Transverse colon (tissue), 4 donors: ENCODE measurements at regions not wholly inside any gene's neighbourhood (a gene's known extent, or its start where the extent isn't known, plus 50 kb on each side); places are given as distances from the start of the nearest gene placed in this dataset.

ENCODE experiments used
- DNase-seq: peaks from one replicate; pipeline ENCODE4 v3.0.0-alpha.2; 2019
- H3K27ac ChIP-seq, 4 donors: fragments of 200-600 bp; sonication (generic); 2 replicates each; pipeline ENCODE4 v1.5.1; 2016 to 2018; ENCODE audit warnings: inconsistent platforms in 4 of 4
- H3K27me3 ChIP-seq: fragments of 200-600 bp; sonication (generic); 2 replicates; pipeline ENCODE4 v1.5.1; 2017; ENCODE audit warnings: inconsistent platforms
- H3K36me3 ChIP-seq, 4 donors: fragments of 200-600 bp; sonication (generic); 2 replicates each; pipeline ENCODE4 v1.5.1; 2017 to 2019; ENCODE audit warnings: inconsistent platforms in 4 of 4
- H3K4me1 ChIP-seq, 4 donors: fragments of 200-600 bp; sonication (generic); 2 replicates each; pipeline ENCODE4 v1.5.1; 2017 to 2020; ENCODE audit warnings: inconsistent platforms in 4 of 4
- H3K4me3 ChIP-seq, 4 donors: fragments of 200-600 bp; sonication (generic); 1 replicate in 1 of 4; 2 replicates in 3 of 4; pipeline versions ENCODE4 v1.5.1 to v1.6.1; 2017 to 2019; ENCODE audit warnings: inconsistent platforms in 4 of 4
- H3K9me3 ChIP-seq, 2 donors: fragments of 200-600 bp; sonication (generic); 2 replicates each; pipeline ENCODE4 v1.5.1; 2017 to 2019; ENCODE audit warnings: inconsistent platforms in 2 of 2
- EP300 ChIP-seq: sonication (generic); formaldehyde crosslinking; IDR thresholded peaks from one replicate; pipeline ENCODE4 v1.6.1; 2017; ENCODE audit warnings: antibody characterized with exemption, low read depth
- POLR2A ChIP-seq: fragments of 450-650 bp; IDR thresholded peaks from one replicate; pipeline ENCODE4 v1.6.1; 2016; ENCODE audit warnings: antibody characterized with exemption, mild to moderate bottlenecking, moderate library complexity
- POLR2AphosphoS5 ChIP-seq, 3 donors: sonication (generic); formaldehyde crosslinking; IDR thresholded peaks; one replicate each; pipeline ENCODE4 v1.6.1; 2016; ENCODE audit warnings: antibody characterized with exemption in 3 of 3
- WGBS, 2 donors: methylation state at CpG; one replicate each; pipeline ENCODE4 v1.1.5; 2018; ENCODE audit warnings: low coverage in 1 of 2; 5-methylcytosine and 5-hydroxymethylcytosine counted together
- in situ Hi-C, 4 donors: fragments of 200-750 bp; cut with MboI; loops; one replicate each; pipeline versions ENCODE4 v1.15.0 to v1.15.1; 2017; ENCODE audit warnings: low sequenced_read_pairs in 3 of 4, low pct_ligation_motif_present in 1 of 4, low pct_unique_long_range_greater_than_20kb in 1 of 4
- intact Hi-C: fragments of 100-400 bp; cut with DNase I; formaldehyde crosslinking; loops from one replicate; pipeline ENCODE4 v1.15.1; 2023; ENCODE audit warnings: low total_unique reads
- TF ChIP-seq, protein P1 (sequence below), 5 experiments: fragments of 200-600 bp in 3 of 5; fragments of 450-650 bp in 2 of 5; sonication (generic) in 3 of 5; IDR thresholded peaks; 1 replicate in 2 of 5; 2 replicates in 3 of 5; pipeline ENCODE4 v1.5.1; 2016 to 2017; ENCODE audit warnings: antibody characterized with exemption in 5 of 5, inconsistent platforms in 3 of 5, mild to moderate bottlenecking in 2 of 5, moderate library complexity in 1 of 5

DNA sequence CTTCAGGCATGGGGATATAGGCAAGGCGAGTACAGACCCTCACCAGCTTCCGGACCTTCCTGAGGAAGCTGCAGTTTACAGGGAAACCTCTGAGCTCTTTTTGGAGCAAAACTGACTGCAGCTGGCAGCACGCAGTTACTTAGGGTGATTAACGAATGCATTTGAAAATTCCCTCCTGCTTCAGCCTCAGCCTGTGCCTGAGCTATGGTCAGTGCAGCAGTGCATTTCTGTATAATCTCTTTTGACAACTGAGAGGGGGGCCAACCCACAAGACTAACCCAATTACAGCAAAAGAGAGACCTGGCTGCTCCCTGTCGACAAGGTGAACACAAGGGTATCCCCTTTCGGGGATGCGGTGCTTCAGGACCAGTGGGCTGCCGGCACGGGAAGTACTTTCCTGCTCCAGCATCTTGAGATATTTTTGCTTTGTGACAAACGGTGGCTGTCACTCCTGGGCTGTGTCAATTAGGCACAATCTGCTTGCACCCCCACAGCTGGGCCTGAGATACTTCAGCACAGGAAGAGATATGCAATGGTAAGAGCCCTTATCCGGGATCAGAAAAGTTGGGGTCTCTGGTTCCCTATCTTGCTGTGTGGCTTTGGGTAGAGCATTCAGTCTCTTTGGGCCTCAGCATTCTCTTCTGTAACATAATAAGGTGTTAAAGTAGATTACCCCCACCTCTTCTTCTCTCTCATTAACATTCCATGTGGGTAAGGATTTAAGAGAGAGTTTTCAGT lies 141.0 kb downstream of the TMEM17 start:
- 83% methylated on average over 11 of the region's 11 CpGs; no CpG with 5 or more reads in 1 of the 2 donors for WGBS, 2 donors
- Histone ChIP-seq H3K4me1 (no peaks in the 10 kb centered on the region), H3K36me3 (no peaks in the 10 kb centered on the region), H3K4me3 (no peak overlapping the region), H3K27ac (no peak overlapping the region), H3K9me3 (no peaks in the 10 kb centered on the region), H3K27me3 (no peaks in the 10 kb centered on the region)
- TF ChIP-seq POLR2A (no peak), EP300 (no peak), POLR2AphosphoS5 (IDR thresholded peaks at IDR 0.05) (no peak)
- TF ChIP-seq, protein P1, sequence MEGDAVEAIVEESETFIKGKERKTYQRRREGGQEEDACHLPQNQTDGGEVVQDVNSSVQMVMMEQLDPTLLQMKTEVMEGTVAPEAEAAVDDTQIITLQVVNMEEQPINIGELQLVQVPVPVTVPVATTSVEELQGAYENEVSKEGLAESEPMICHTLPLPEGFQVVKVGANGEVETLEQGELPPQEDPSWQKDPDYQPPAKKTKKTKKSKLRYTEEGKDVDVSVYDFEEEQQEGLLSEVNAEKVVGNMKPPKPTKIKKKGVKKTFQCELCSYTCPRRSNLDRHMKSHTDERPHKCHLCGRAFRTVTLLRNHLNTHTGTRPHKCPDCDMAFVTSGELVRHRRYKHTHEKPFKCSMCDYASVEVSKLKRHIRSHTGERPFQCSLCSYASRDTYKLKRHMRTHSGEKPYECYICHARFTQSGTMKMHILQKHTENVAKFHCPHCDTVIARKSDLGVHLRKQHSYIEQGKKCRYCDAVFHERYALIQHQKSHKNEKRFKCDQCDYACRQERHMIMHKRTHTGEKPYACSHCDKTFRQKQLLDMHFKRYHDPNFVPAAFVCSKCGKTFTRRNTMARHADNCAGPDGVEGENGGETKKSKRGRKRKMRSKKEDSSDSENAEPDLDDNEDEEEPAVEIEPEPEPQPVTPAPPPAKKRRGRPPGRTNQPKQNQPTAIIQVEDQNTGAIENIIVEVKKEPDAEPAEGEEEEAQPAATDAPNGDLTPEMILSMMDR (IDR thresholded peaks at IDR 0.05), result no peak
- in situ Hi-C loops (no loop called here), intact Hi-C loops (no loop called here)
- no peak for DNase-seq

DNA sequence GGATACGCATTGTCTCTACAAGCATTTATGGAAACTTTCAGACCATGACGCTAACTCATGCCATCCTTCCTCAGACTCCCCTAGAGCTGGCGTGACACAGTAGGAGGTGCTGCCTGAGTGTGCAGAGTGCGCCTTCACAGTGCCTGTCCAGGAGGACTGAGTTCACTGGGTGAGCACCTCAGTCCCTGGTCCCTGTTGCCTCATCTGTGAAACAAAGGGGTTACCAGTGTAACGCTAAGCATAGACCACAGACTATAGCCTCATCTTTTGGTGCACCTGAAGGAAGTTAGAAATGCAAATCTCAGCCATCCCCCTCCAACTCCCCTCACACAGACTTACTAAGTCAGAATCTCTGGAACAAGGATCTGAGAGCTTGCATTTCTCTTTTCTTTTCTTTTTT lies 142.8 kb downstream of the TMEM17 start:
- H3K27me3 ChIP-seq, result no peaks in the 10 kb centered on the region
- intact Hi-C loops, result no loop called here
- H3K4me3 ChIP-seq, result no peak overlapping the region
- TF ChIP-seq POLR2AphosphoS5 (IDR thresholded peaks at IDR 0.05), result no peak
- TF ChIP-seq POLR2A, result no peak
- TF ChIP-seq, protein P1 (IDR thresholded peaks at IDR 0.05), result no peak
- TF ChIP-seq EP300, result no peak
- H3K27ac ChIP-seq, result no peak overlapping the region
- in situ Hi-C loops, result no loop called here
- H3K9me3 ChIP-seq, result no peaks in the 10 kb centered on the region
- H3K4me1 ChIP-seq, result no peaks in the 10 kb centered on the region
- no peaks in the 10 kb centered on the region for H3K36me3 ChIP-seq
- 83% methylated on average over 1 to 5 of the region's 5 CpGs for WGBS, 2 donors
- no peak for DNase-seq

- DNase-seq, result no peak
- H3K4me3 ChIP-seq, result no peak overlapping the region
- no peak overlapping the region for H3K27ac ChIP-seq
- H3K27me3 ChIP-seq, result no peaks in the 10 kb centered on the region
- in situ Hi-C loops (no loop called here), intact Hi-C loops (no loop called here)
- H3K4me1 ChIP-seq, result no peaks in the 10 kb centered on the region
- 83 to 90% methylated on average over 1 to 6 of the region's 7 CpGs for WGBS, 2 donors
- no peaks in the 10 kb centered on the region for H3K9me3 ChIP-seq
- TF ChIP-seq EP300 (no peak), POLR2AphosphoS5 (IDR thresholded peaks at IDR 0.05) (no peak), POLR2A (no peak)
- TF ChIP-seq, protein P1 (IDR thresholded peaks at IDR 0.05), result no peak
- H3K36me3 ChIP-seq, result no peaks in the 10 kb centered on the region
Observed at GRCh38 chr2:62362561-62362960, 143.4 kb downstream of the TMEM17 start.

- no peak for DNase-seq
- Histone ChIP-seq H3K36me3 (no peaks in the 10 kb centered on the region), H3K27me3 (no peaks in the 10 kb centered on the region), H3K27ac (no peak overlapping the region), H3K9me3 (no peaks in the 10 kb centered on the region), H3K4me3 (no peak overlapping the region), H3K4me1 (no peaks in the 10 kb centered on the region)
- TF ChIP-seq EP300 (no peak), POLR2AphosphoS5 (IDR thresholded peaks at IDR 0.05) (no peak)
- 96% methylated on average over 2 of the region's 2 CpGs; no CpG with 5 or more reads in 1 of the 2 donors for WGBS, 2 donors
- intact Hi-C loops (no loop called here), in situ Hi-C loops (no loop called here)
Observed at GRCh38 chr2:62361964-62362363, 144.0 kb downstream of the TMEM17 start.
